Body of pancreas (tissue), 4 donors: ENCODE measurements at regions not wholly inside any gene's neighbourhood (a gene's known extent, or its start where the extent isn't known, plus 50 kb on each side); places are given as distances from the start of the nearest gene placed in this dataset.

ENCODE experiments used
- ATAC-seq: fragments of 150-250 bp; one replicate; pipeline ENCODE4 v1.9.1; 2016
- DNase-seq, 4 donors: peaks; one replicate each; pipeline ENCODE4 v3.0.0-alpha.2; 2019
- H3K27ac ChIP-seq, 4 donors: fragments of 200-600 bp; sonication (generic); 1 replicate in 3 of 4; 2 replicates in 1 of 4; pipeline versions ENCODE4 v1.5.1 to v1.6.1; 2016 to 2019; ENCODE audit warnings: mild to moderate bottlenecking in 1 of 4, mixed read lengths in 1 of 4, moderate library complexity in 1 of 4
- H3K27me3 ChIP-seq, 2 donors: fragments of 200-600 bp; sonication (generic); one replicate each; pipeline ENCODE4 v1.6.0; 2016; ENCODE audit warnings: mild to moderate bottlenecking in 1 of 2
- H3K36me3 ChIP-seq, 2 donors: fragments of 200-600 bp; sonication (generic); replicated peaks in 1 of 2; 2 replicates each; pipeline ENCODE4 v1.5.1; 2016; ENCODE audit warnings: low read depth in 2 of 2; ENCODE audit not compliant: insufficient read depth in 1 of 2
- H3K4me1 ChIP-seq: fragments of 200-600 bp; sonication (generic); one replicate; pipeline ENCODE4 v1.6.0; 2016
- H3K4me3 ChIP-seq, 2 donors: fragments of 200-600 bp; sonication (generic); 1 replicate in 1 of 2; 2 replicates in 1 of 2; pipeline ENCODE4 v1.5.1; 2016 to 2019
- H3K9me3 ChIP-seq, 3 donors: fragments of 200-600 bp; sonication (generic); 1 replicate in 2 of 3; 2 replicates in 1 of 3; pipeline ENCODE4 v1.5.1; 2016
- POLR2A ChIP-seq, 3 donors: fragments of 450-650 bp; IDR thresholded peaks; one replicate each; pipeline ENCODE4 v1.6.1; 2016; ENCODE audit warnings: antibody characterized with exemption in 3 of 3, mild to moderate bottlenecking in 2 of 3
- WGBS, 2 donors: methylation state at CpG; one replicate each; pipeline ENCODE4 v1.1.5; 2017; 5-methylcytosine and 5-hydroxymethylcytosine counted together
- intact Hi-C: fragments of 100-400 bp; cut with DNase I; formaldehyde crosslinking; loops from one replicate; pipeline ENCODE4 v1.15.1; 2023
- TF ChIP-seq, protein P1 (sequence below), 7 experiments: fragments of 450-650 bp in 4 of 7; fragments of 200-600 bp in 3 of 7; sonication (generic) in 3 of 7; IDR thresholded peaks; one replicate each; pipeline ENCODE4 v1.5.1; 2016 to 2019; ENCODE audit warnings: antibody characterized with exemption in 7 of 7

DNA sequence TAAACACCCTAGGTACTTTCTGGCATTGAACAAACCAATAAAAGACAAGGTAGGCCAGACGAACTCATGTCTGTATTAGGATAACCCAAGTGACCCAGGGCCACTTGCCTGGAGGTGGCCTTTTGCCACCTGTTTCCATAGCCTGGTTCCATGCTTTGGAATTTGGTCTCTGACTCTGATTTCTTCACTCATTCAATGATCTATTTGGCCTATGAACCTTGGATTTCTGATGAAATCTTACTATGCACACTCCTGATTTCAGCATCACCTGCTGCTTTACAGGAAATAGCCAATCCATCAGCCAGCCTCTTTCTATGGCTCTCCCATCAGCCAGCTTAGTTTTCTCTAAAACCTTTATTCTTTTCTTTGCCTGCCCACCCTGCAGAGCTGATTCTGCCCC lies 142.8 kb upstream of the PSMD7 start:
- TF ChIP-seq, protein P1, sequence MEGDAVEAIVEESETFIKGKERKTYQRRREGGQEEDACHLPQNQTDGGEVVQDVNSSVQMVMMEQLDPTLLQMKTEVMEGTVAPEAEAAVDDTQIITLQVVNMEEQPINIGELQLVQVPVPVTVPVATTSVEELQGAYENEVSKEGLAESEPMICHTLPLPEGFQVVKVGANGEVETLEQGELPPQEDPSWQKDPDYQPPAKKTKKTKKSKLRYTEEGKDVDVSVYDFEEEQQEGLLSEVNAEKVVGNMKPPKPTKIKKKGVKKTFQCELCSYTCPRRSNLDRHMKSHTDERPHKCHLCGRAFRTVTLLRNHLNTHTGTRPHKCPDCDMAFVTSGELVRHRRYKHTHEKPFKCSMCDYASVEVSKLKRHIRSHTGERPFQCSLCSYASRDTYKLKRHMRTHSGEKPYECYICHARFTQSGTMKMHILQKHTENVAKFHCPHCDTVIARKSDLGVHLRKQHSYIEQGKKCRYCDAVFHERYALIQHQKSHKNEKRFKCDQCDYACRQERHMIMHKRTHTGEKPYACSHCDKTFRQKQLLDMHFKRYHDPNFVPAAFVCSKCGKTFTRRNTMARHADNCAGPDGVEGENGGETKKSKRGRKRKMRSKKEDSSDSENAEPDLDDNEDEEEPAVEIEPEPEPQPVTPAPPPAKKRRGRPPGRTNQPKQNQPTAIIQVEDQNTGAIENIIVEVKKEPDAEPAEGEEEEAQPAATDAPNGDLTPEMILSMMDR (IDR thresholded peaks at IDR 0.05), result no peak
- no peak for TF ChIP-seq POLR2A (IDR thresholded peaks at IDR 0.05)
- no peaks in the 10 kb centered on the region for H3K36me3 ChIP-seq
- intact Hi-C loops, result no loop called here
- H3K4me3 ChIP-seq, result no peak overlapping the region
- WGBS, 2 donors, result 17 to 31% methylated on average over 1 of the region's 1 CpG
- no peaks in the 10 kb centered on the region for H3K4me1 ChIP-seq
- ATAC-seq (no peak), DNase-seq (no peak)
- no peaks in the 10 kb centered on the region for H3K27me3 ChIP-seq
- no peak overlapping the region for H3K27ac ChIP-seq
- no peaks in the 10 kb centered on the region for H3K9me3 ChIP-seq

GRCh38 chr16:74146643-74147042 lies 150.0 kb upstream of the PSMD7 start:
- ATAC-seq, result no peak
- H3K36me3 ChIP-seq, result no peaks in the 10 kb centered on the region
- H3K9me3 ChIP-seq, result no peaks in the 10 kb centered on the region
- H3K27ac ChIP-seq, result no peak overlapping the region
- 77 to 79% methylated on average over 2 of the region's 2 CpGs for WGBS, 2 donors
- TF ChIP-seq POLR2A (IDR thresholded peaks at IDR 0.05), result no peak
- TF ChIP-seq, protein P1 (IDR thresholded peaks at IDR 0.05), result no peak
- intact Hi-C loops, result no loop called here
- DNase-seq, result no peak
- no peaks in the 10 kb centered on the region for H3K27me3 ChIP-seq
- H3K4me1 ChIP-seq, result no peaks in the 10 kb centered on the region
- H3K4me3 ChIP-seq, result no peak overlapping the region

DNA sequence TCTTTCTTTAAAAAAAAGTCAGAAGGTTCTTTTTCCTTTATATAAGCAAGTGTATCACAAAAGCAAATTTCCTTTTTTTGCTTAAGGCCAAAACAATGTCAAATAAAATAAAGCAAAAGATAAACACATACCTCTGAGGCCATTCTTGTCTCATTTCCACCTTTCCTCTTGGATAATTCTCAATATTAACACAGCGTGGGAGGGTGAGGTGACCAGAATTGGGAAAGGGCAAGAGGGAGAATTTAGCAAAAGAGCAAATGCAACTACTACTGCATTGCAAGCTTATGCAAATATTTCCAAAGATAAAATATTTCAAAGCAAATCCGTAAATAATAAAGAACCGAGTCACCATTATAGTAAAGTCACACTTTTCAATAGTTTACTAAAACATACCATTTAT lies 153.4 kb upstream of the PSMD7 start:
- DNase-seq, result no peak

DNA sequence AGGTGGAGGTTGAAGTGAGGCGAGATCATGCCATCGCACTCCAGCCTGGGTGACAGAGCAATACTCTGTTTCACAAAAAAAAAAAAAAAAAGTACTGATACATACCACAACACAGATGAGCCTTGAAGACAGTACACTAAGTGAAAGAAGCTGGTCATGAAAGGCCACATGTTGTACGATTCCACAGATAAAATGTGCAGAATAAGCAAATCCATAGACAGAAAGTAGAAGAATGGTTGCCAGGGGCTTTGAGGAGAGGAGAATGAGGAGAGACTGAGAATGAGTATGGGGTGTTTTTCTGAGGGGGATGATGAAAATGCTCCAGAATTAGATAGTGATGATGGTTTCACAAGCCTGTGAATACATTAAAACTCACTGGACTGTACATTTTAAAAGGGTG lies 155.6 kb upstream of the PSMD7 start:
- ATAC-seq, result no peak
- no peak overlapping the region for H3K4me3 ChIP-seq
- no peaks in the 10 kb centered on the region for H3K27me3 ChIP-seq
- intact Hi-C loops, result no loop called here
- WGBS, 2 donors, result 81 to 84% methylated on average over 3 of the region's 3 CpGs
- no peak for DNase-seq
- H3K4me1 ChIP-seq, result no peaks in the 10 kb centered on the region
- no peak overlapping the region for H3K27ac ChIP-seq
- TF ChIP-seq, protein P1 (IDR thresholded peaks at IDR 0.05), result no peak
- no peak for TF ChIP-seq POLR2A (IDR thresholded peaks at IDR 0.05)
- no peaks in the 10 kb centered on the region for H3K9me3 ChIP-seq
- no peaks in the 10 kb centered on the region for H3K36me3 ChIP-seq

More for the DNA sequence above, 153.4 kb upstream of the PSMD7 start:
- no peak for TF ChIP-seq POLR2A (IDR thresholded peaks at IDR 0.05)
- TF ChIP-seq, protein P1 (IDR thresholded peaks at IDR 0.05), result no peak
- no peaks in the 10 kb centered on the region for H3K27me3 ChIP-seq
- no peak overlapping the region for H3K27ac ChIP-seq
- no peaks in the 10 kb centered on the region for H3K4me1 ChIP-seq
- H3K9me3 ChIP-seq, result no peaks in the 10 kb centered on the region
- 29 to 48% methylated on average over 3 of the region's 3 CpGs for WGBS, 2 donors
- no peak overlapping the region for H3K4me3 ChIP-seq
- H3K36me3 ChIP-seq, result no peaks in the 10 kb centered on the region
- no peak for ATAC-seq
- intact Hi-C loops, result no loop called here

DNA sequence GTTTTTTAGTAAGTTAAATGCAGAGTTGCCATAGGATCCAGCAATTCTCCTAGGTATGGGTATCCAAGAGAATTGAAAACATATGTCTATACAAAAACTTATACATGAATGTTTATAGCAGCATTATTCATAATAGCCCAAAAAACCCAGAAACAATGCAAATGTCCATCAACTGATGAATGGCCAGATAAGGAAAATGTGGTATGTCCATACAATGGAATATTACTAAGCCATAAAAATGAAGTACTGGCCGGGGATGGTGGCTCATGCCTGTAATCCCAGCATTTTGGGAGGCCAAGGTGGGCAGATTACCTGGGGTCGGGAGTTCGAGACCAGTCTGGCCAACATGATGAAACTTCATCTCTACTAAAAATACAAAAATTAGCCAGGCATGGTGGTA lies 156.1 kb upstream of the PSMD7 start:
- Histone ChIP-seq H3K27ac (no peak overlapping the region), H3K9me3 (no peaks in the 10 kb centered on the region), H3K4me3 (no peak overlapping the region), H3K27me3 (no peaks in the 10 kb centered on the region), H3K4me1 (no peaks in the 10 kb centered on the region), H3K36me3 (no peaks in the 10 kb centered on the region)
- no peak for ATAC-seq
- WGBS, 2 donors, result 86 to 87% methylated on average over 3 of the region's 3 CpGs
- no peak for TF ChIP-seq POLR2A (IDR thresholded peaks at IDR 0.05)
- intact Hi-C loops, result no loop called here
- DNase-seq, result no peak
